ENCODE measurements at regions not wholly inside any gene's neighbourhood (a gene's known extent, or its start where the extent isn't known, plus 50 kb on each side); places are given as distances from the start of the nearest gene placed in this dataset.

DNA sequence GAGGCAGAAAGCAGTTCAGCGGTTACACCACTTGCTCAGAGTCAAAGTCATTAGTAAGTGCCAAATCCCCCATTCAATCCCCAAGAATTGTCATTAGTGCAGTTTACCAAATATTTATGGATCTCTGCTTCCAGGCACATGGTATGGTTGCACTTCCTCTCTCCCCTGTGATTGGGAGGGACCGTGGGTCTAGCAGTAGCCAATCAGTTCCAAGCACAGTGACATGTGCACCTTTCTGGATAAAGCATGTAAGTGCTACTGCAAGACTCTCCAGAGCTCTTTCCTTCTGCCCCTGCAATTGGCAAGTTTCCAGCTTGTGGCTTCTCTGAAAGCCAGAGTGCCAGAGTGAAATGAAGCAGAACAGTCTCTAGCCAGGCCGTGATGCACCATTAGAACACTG, 85.3 kb upstream of the FLRT2 start:
- DNase-seq: peak; percentile 51

DNA sequence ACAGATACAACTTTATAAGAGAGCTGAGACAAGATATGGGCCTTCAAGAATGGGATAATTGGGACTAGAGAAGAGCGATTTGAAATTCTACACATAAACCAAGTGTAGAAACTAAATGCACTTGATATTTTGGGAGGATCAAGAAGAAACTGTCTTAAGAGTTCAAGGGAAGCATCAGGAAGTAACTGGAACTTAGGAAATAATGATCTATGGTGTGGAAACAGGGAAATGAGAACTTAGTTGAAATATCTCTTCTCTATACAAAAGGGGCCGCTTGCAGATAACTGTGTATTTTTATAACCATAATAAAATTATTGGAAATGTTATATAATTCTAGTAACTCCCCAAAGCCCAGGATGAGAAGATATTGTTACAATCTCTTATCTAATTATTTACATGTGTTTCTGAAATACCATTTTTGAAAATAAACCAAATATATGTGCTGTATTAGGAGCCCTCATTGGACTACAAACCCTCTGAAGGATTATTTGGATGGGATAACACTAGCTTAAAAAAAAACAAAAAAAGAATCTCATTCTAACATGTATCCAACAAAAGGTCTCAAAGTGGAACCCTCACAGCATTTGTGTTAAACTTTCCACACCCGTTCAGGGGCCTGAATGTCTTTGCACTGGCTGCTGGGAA, 84.7 kb upstream of the FLRT2 start:
- DNase-seq: no peak

GRCh38 chr14:85447883-85448282, 82.1 kb upstream of the FLRT2 start:
- no peak for DNase-seq

- no peak for DNase-seq
Observed at GRCh38 chr14:85451421-85451820, 78.5 kb upstream of the FLRT2 start.

DNA sequence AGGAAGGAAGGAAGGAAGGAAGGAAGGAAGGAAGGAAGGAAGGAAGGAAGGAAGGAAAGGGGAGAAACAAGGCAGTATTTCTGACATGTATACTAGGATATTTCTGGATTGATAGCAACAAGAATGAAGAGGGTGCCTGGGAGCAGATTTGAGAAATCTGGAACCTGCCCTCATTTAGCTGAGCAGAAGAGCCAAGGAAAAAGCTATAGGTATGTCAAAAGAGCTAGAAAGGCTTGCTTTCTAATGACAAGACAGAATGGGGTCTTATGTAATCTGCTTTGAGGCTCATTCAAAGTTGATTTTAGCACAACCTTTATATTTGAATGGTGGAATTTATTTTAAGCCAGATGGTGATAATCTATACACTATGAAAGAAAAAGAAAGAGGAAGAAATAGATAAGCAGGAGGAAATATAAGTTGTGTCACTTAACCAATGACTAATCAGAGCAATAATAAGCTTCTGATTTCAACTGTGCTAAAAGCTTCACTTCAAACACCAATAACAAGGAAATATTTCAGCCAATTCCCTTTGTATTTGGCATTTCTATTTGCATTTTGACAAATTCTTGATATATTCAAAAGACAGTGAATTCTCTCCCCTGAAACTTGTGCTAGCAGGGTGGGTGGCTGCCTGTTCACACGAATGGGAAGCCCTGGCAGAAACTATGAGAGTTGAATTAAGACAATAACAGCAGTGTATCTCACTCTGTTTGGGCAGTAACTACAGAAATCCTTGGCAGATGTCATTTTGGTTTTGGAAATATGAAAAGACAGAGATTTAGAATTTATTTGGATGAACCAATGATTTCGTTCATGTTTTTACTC, 76.3 kb upstream of the FLRT2 start:
- no peak for DNase-seq

DNA sequence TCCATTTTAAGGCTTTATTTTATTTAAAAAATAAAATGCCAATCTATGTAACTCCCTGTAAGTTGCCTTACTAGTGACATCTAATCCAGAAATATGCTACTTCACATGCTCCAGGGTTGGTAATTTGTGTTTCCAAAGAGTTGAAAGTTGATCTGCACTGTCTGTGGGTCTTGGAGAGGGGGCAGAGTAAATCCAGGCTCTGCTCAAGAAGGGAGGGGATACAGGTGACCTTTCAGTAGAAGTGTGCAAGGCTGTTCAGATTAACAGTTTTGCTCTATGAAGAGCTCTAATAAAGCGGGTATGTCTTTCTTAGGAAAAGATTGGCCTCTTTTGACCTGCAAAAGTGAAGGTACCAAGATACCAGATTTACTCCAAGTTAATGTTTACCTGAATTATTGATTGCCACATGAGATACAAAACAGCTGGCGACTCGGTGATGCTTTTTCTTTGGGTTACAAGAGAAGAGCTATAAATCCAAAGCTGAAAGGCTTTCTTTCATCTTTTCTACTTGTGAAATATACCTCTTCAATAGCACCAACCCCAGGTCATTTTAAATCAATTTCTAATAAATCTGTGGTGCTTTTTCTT, 75.6 kb upstream of the FLRT2 start:
- peak; percentile 7 for DNase-seq

GRCh38 chr14:85459361-85460000, 70.5 kb upstream of the FLRT2 start:
- DNase-seq: no peak

- DNase-seq: no peak
Observed at GRCh38 chr14:85461432-85462133, 68.4 kb upstream of the FLRT2 start.

GRCh38 chr14:85463512-85463911, 66.4 kb upstream of the FLRT2 start:
- peak; percentile 10 for DNase-seq

- DNase-seq: no peak
Observed at GRCh38 chr14:85464135-85464895, 65.6 kb upstream of the FLRT2 start.

DNA sequence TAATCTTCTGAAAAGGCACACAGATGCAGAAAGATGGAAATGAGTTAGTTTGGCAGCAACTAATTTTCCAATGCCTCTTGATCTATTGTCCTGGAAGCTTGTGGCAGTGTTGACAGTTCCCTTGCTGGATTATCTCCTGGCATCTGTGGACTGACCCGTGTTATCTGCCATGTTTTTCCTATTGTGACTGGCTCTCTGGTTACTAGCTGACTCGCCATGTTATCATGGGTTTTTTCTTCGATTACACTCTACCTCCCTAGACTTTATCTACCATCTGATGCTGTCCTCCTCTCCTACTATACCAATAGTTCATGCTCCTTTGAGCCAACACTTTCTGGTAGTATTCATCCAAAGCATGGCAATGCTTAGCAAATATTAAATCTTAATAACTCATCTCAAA, 63.3 kb upstream of the FLRT2 start:
- DNase-seq: peak; percentile 2

DNA sequence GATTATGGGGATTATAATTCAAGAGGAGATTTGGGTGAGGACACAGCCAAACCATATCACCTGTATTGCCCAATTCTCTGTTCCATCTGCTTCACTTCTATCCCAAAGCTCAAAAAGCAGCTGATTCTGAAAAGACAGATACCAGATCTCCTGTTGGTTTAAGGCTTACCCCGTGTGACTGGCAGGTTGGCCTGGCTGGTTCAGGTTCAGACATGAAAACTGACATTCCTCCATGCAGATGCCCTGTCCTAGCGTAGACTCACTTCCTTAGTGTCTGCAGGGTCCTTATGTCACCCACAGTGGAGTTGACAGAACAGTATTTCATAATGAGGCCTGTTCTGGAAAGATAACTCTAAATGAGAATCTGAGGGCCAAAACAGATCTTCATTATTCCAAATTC, 61.1 kb upstream of the FLRT2 start:
- DNase-seq: peak; percentile 1

DNA sequence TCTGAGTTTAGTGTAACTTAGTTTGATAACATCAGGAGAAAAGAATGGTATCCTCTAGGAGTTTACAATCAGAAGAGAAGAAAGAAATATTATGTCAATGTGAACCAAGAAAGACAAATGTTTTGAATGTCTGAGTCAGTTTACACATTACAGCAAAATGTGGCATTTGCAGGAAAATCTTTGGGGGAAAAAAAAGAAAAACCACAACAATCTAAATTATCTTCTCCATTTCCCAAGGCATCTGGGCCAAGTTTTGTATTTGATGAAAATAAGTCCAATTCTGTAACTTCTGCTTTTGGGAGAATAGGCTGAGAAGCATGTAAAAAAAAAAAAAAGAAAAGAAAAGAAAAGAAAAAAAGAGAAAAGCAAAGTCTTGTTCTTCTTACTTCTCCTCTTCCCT, 58.8 kb upstream of the FLRT2 start:
- no peak for DNase-seq

DNA sequence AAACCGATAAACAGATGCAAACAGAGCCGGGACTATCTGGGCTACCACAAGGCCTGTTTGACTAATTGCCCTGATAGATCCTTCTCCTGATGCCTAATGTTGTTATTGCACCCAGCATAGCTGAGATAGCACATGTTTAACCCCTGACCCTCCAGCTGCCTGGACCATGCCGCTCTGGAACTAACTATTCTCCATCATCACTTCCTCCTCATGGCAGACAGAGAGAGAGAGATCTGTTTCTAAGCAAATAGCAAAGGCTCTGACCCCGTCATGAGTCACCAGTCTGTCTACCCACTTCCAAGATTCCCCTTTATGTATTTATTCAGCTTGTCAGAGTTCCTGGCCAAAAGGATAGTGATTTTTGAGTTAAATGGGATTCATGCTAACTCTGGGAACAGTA, 58.2 kb upstream of the FLRT2 start:
- DNase-seq: peak; percentile 91

DNA sequence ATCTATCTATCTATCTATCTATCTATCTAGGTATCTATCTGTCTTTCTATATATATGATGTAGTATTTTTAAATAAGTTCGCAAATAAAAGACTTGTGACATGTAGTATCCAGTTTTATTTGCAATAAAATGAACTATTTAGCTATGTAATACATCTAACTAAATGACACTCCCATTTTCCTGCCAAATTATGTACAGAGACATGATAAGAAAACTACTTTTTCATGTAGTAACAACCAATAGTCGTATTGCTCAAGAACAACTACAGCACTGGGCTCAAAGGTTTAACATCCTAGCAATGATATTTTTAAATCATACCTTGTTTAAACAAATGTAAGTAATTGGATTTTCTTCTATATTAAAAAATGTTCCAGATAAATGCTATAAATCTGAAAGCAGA, 55.5 kb upstream of the FLRT2 start:
- no peak for DNase-seq

GRCh38 chr14:85475113-85475512, 54.8 kb upstream of the FLRT2 start:
- no peak for DNase-seq

DNA sequence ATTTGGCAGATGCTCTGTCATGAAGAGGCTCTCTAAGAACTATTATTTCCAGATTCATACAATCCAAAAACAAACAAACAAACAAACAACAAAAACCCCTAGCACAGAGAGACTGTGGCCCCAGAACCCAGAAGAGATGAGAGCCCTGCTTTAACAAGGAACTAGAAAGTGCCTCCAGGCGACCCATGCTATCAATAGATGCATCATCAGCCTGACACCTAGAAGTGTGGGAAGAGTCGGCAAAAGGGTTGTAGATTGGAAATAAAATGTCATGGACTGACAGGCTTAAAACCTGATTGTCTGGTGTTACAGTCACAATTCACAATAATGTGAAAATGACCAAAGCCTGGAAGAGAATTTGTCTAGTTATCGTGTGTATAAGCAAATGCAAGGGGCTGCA, 50.6 kb upstream of the FLRT2 start:
- DNase-seq: no peak

DNA sequence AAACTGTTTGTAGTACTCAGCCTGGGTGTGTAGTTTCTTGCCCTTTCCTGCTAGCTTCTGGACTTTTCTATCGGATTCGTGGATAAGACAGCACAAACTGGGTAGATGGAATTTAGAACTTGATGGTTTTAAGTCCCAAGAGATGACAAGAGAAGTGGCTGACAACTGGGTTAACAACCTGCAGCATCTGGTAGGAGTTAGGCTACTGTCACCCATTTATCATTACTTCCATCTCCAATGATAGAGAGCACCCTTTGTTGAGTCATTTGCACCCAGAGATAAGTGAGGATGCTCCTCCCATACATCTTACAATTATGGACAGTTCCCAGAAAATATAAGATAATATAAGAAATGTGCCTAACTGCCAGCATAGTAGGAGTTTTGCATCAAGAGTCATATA, 50.2 kb upstream of the FLRT2 start:
- no peak for DNase-seq

Data from DMS53 (cell line).